ENCODE measurements at regions not wholly inside any gene's neighbourhood (a gene's known extent, or its start where the extent isn't known, plus 50 kb on each side); places are given as distances from the start of the nearest gene placed in this dataset.

DNA sequence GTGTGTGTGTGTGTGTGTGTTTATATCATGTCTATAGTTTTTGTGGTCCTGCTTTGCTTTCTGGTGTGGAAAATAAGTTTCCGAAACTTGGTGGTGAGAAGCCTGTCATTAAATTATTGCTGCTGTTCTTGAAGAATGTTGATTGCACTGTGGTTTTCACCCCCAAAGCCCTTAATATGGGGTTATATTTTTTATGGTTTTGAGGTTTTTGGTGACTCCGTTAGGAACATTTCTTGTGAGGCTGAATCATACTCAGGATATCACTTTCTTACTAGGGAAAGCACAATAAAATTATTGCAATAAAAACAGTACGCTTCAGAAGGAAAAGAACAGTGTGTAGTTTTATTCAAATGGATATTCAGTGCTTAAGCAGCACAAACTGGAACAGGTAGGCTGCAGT is 539.1 kb upstream of the MAGEB18 start:
- intact Hi-C loops (cut with DNase I), result no loop called here
- no peak overlapping the region for H3K27ac ChIP-seq (replicated peaks in 1 of 4)
- H3K9me3 ChIP-seq, result peaks cover 0 to 4% (median 0%) of the 10 kb centered on the region in 4 donors
- H3K4me3 ChIP-seq, result no peak overlapping the region
- no peaks in the 10 kb centered on the region for H3K36me3 ChIP-seq
- WGBS, result 67% methylated on average over 3 of the region's 3 CpGs
- no peaks in the 10 kb centered on the region for H3K27me3 ChIP-seq
- DNase-seq (ENCODE audit: extremely low spot score), result no peak
- no peaks in the 10 kb centered on the region for H3K4me1 ChIP-seq
- TF ChIP-seq, protein P1, sequence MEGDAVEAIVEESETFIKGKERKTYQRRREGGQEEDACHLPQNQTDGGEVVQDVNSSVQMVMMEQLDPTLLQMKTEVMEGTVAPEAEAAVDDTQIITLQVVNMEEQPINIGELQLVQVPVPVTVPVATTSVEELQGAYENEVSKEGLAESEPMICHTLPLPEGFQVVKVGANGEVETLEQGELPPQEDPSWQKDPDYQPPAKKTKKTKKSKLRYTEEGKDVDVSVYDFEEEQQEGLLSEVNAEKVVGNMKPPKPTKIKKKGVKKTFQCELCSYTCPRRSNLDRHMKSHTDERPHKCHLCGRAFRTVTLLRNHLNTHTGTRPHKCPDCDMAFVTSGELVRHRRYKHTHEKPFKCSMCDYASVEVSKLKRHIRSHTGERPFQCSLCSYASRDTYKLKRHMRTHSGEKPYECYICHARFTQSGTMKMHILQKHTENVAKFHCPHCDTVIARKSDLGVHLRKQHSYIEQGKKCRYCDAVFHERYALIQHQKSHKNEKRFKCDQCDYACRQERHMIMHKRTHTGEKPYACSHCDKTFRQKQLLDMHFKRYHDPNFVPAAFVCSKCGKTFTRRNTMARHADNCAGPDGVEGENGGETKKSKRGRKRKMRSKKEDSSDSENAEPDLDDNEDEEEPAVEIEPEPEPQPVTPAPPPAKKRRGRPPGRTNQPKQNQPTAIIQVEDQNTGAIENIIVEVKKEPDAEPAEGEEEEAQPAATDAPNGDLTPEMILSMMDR (IDR thresholded peaks at IDR 0.05), result no peak
- no peak for TF ChIP-seq POLR2AphosphoS5 (IDR thresholded peaks at IDR 0.05)
- no peak for TF ChIP-seq EP300 (IDR thresholded peaks at IDR 0.05)

DNA sequence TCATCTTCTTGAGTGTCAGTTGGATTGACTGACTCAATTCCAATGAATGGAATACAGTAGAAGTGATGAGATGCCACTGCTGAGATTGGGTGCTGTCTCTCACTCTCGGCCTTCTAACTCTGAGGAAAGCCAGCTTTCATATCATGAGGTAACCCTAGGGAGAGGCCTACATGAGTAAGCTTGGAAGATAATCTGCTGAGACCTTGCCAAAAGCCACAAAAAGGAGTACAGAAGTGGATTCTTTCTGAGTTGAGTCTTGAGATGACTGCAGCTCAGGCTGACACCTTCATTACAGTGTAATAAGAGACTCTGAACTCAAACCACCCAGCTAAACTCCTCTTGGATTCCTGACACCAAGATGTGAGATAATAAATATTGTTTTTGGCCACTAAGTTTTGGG is 537.4 kb upstream of the MAGEB18 start:
- Histone ChIP-seq H3K4me1 (no peaks in the 10 kb centered on the region), H3K36me3 (no peaks in the 10 kb centered on the region), H3K9me3 (peaks cover 0 to 4% (median 0%) of the 10 kb centered on the region in 4 donors), H3K27ac (replicated peaks in 1 of 4) (no peak overlapping the region), H3K4me3 (no peak overlapping the region), H3K27me3 (no peaks in the 10 kb centered on the region)
- intact Hi-C loops (cut with DNase I), result no loop called here
- DNase-seq (ENCODE audit: extremely low spot score), result no peak
- no peak for TF ChIP-seq EP300 (IDR thresholded peaks at IDR 0.05)
- no peak for TF ChIP-seq POLR2A (IDR thresholded peaks at IDR 0.05; ENCODE audit: low read depth)
- TF ChIP-seq, protein P1 (IDR thresholded peaks at IDR 0.05), result no peak
- no peak for TF ChIP-seq POLR2AphosphoS5 (IDR thresholded peaks at IDR 0.05)
- WGBS, result 23% methylated on average over 1 of the region's 1 CpG

DNA sequence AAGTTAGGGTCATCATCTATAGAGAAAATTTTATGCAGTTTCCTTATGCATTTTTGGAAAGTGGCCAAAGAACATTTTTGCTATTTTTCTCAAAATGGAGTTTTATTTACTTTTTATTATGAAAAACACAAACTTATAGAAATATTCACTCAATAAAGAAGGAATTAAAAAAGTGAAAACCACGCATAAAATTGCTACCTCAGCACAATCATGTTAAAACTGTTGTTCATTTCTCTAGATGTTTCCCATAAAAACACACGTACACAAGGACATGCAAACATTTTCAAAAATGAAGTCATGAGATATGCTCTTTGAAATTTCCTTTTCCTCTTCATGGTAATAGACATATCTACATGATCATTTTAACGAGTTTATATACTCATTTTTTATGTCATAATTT is 536.8 kb upstream of the MAGEB18 start:
- Histone ChIP-seq H3K27ac (replicated peaks in 1 of 4) (no peak overlapping the region), H3K4me1 (no peaks in the 10 kb centered on the region), H3K9me3 (peaks cover 0 to 4% (median 0%) of the 10 kb centered on the region in 4 donors), H3K4me3 (no peak overlapping the region), H3K27me3 (no peaks in the 10 kb centered on the region), H3K36me3 (no peaks in the 10 kb centered on the region)
- no peak for TF ChIP-seq POLR2A (IDR thresholded peaks at IDR 0.05; ENCODE audit: low read depth)
- no peak for TF ChIP-seq POLR2AphosphoS5 (IDR thresholded peaks at IDR 0.05)
- no peak for TF ChIP-seq EP300 (IDR thresholded peaks at IDR 0.05)
- TF ChIP-seq, protein P1 (IDR thresholded peaks at IDR 0.05), result no peak
- WGBS, result 79% methylated on average over 3 of the region's 3 CpGs
- intact Hi-C loops (cut with DNase I), result no loop called here
- DNase-seq (ENCODE audit: extremely low spot score), result no peak

DNA sequence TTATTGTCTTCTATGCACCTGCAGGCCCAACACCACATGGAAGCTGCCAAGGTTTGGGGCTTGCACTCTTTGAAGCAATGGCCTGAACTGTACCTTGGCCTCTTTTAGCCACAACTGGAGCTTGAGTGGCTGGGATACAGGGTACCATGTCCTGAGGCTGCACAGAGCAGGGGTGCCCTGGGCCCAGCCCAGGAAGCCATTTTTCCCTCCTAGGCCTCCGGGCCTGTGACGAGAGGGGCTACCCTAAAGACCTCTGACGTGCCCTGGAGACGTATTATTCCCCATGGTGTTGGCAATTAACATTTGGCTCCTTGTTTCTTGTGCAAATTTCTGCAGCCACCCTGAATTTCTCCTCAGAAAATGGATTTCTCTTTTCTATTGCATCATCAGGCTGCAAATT is 519.9 kb upstream of the MAGEB18 start:
- H3K4me3 ChIP-seq, result no peak overlapping the region
- no peak for TF ChIP-seq POLR2A (IDR thresholded peaks at IDR 0.05; ENCODE audit: low read depth)
- TF ChIP-seq, protein P1 (IDR thresholded peaks at IDR 0.05), result no peak
- TF ChIP-seq POLR2AphosphoS5 (IDR thresholded peaks at IDR 0.05), result no peak
- WGBS, result 79% methylated on average over 4 of the region's 4 CpGs
- H3K4me1 ChIP-seq, result no peaks in the 10 kb centered on the region
- H3K27me3 ChIP-seq, result no peaks in the 10 kb centered on the region
- DNase-seq (ENCODE audit: extremely low spot score), result no peak
- no peaks in the 10 kb centered on the region for H3K36me3 ChIP-seq
- no peaks in the 10 kb centered on the region for H3K9me3 ChIP-seq
- intact Hi-C loops (cut with DNase I), result no loop called here
- no peak overlapping the region for H3K27ac ChIP-seq (replicated peaks in 1 of 4)

DNA sequence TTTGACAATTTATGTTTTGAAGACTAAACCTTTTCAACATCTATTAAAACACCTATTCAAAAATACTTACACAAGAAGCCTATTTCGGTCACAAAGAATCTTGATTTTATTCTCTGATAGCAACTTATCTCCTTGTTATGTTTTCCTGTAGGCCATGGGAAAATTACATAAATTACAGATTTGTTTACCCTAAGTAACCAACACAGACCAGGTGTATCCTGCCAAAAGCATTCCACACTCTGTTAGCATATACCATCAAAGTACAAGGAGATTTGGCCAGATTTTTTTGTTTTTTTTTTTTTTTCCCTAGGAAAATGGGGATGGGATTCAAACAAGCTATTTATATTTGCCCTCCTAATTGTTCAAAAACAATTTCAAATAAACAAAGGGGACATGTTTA is 497.9 kb upstream of the MAGEB18 start:
- no peaks in the 10 kb centered on the region for H3K36me3 ChIP-seq
- WGBS, result 42% methylated on average over 1 of the region's 1 CpG
- no peaks in the 10 kb centered on the region for H3K4me1 ChIP-seq
- no peak for DNase-seq (ENCODE audit: extremely low spot score)
- no peaks in the 10 kb centered on the region for H3K27me3 ChIP-seq
- H3K4me3 ChIP-seq, result no peak overlapping the region
- no peaks in the 10 kb centered on the region for H3K9me3 ChIP-seq
- no peak overlapping the region for H3K27ac ChIP-seq (replicated peaks in 1 of 4)
- TF ChIP-seq, protein P1 (IDR thresholded peaks at IDR 0.05), result no peak
- TF ChIP-seq POLR2A (IDR thresholded peaks at IDR 0.05; ENCODE audit: low read depth) (no peak), POLR2AphosphoS5 (IDR thresholded peaks at IDR 0.05) (no peak), EP300 (IDR thresholded peaks at IDR 0.05) (no peak)
- intact Hi-C loops (cut with DNase I), result no loop called here

Measured in esophagus muscularis mucosa (tissue), 4 donors.